HG03432 (cell line): ENCODE measurements at regions not wholly inside any gene's neighbourhood (a gene's known extent, or its start where the extent isn't known, plus 50 kb on each side); places are given as distances from the start of the nearest gene placed in this dataset.

Experiments
- ATAC-seq: cut with Tn5 transposase; IDR thresholded peaks from one replicate; pipeline ENCODE4 v1.9.1; 2021; ENCODE audit warnings: mild to moderate bottlenecking, moderate library complexity; ENCODE audit not compliant: unreplicated experiment

GRCh38 chr9:108618906-108619550 lies 236.8 kb downstream of the ACTL7B start:
- no peak for ATAC-seq

GRCh38 chr9:108617676-108618075 lies 238.1 kb downstream of the ACTL7B start:
- no peak for ATAC-seq

- no peak for ATAC-seq
Observed at GRCh38 chr9:108615152-108615551, 240.6 kb downstream of the ACTL7B start.

- no peak for ATAC-seq
Observed at GRCh38 chr9:108612513-108612912, 243.3 kb downstream of the ACTL7B start.

GRCh38 chr9:108609897-108610253 lies 245.9 kb downstream of the ACTL7B start:
- no peak for ATAC-seq

- no peak for ATAC-seq
Observed at GRCh38 chr9:108609227-108609896, 246.4 kb downstream of the ACTL7B start.

GRCh38 chr9:108607607-108608006 lies 248.2 kb downstream of the ACTL7B start:
- no peak for ATAC-seq

GRCh38 chr9:108606401-108606800 lies 249.4 kb downstream of the ACTL7B start:
- no peak for ATAC-seq

- no peak for ATAC-seq
Observed at GRCh38 chr9:108603141-108603540, 252.6 kb downstream of the ACTL7B start.

- ATAC-seq: no peak
Observed at GRCh38 chr9:108600896-108601295, 254.9 kb downstream of the ACTL7B start.

GRCh38 chr9:108599571-108599970 lies 256.2 kb downstream of the ACTL7B start:
- no peak for ATAC-seq

GRCh38 chr9:108591121-108591520 lies 264.7 kb downstream of the ACTL7B start:
- ATAC-seq: no peak

- no peak for ATAC-seq
Observed at GRCh38 chr9:108588246-108588645, 267.5 kb downstream of the ACTL7B start.

GRCh38 chr9:108586471-108587139 lies 269.2 kb downstream of the ACTL7B start:
- ATAC-seq: no peak

GRCh38 chr9:108584860-108585259 lies 270.9 kb downstream of the ACTL7B start:
- no peak for ATAC-seq

GRCh38 chr9:108582726-108583125 lies 273.1 kb downstream of the ACTL7B start:
- ATAC-seq: no peak

- ATAC-seq: no peak
Observed at GRCh38 chr9:108579757-108580439, 275.9 kb downstream of the ACTL7B start.

- no peak for ATAC-seq
Observed at GRCh38 chr9:108575276-108575675, 280.5 kb downstream of the ACTL7B start.

- ATAC-seq: no peak
Observed at GRCh38 chr9:108569624-108570023, 286.2 kb downstream of the ACTL7B start.

GRCh38 chr9:108568093-108568492 lies 287.7 kb downstream of the ACTL7B start:
- ATAC-seq: no peak

GRCh38 chr9:108567571-108567970 lies 288.2 kb downstream of the ACTL7B start:
- no peak for ATAC-seq
